HCT116 (cell line): ENCODE measurements at regions not wholly inside any gene's neighbourhood (a gene's known extent, or its start where the extent isn't known, plus 50 kb on each side); places are given as distances from the start of the nearest gene placed in this dataset.

Experiments used
- ATAC-seq: fragments of 200-7000 bp; cut with Tn5 transposase; 2 replicates; pipeline ENCODE4 v1.9.1; 2020; ENCODE audit warnings: mild to moderate bottlenecking, moderate library complexity
- BruUV-seq: library from RNA; stranded (reverse); fragments of 400-500 nt; replicated peaks from 2 replicates; lab custom pipeline; 2021; lab: Mats Ljungman, UMichigan
- CTCF ChIA-PET: fragments of 300-600 bp; sonication (Branson Sonifier 250); formaldehyde crosslinking; loops from one replicate; lab custom pipeline; 2021; ENCODE audit warnings: antibody characterized with exemption; lab: Charles Lee
- POLR2A ChIA-PET: fragments of 300-600, 350-600 bp; sonication (Branson Sonifier 250); formaldehyde crosslinking; loops from one replicate; lab custom pipeline; 2021; ENCODE audit warnings: antibody characterized with exemption; lab: Charles Lee
- RAD21 ChIA-PET, 2 experiments: fragments of 300-600 bp; sonication (Branson Sonifier 250); formaldehyde crosslinking; loops; one replicate each; lab custom pipeline; 2023; ENCODE audit warnings: low total read pairs in 2 of 2; ENCODE audit not compliant: uncharacterized antibody in 2 of 2, unreplicated experiment in 2 of 2, low non-redundant PET in 1 of 2; lab: Charles Lee
- DNase-seq: peaks from one replicate; pipeline ENCODE4 v3.0.0-alpha.2; 2010; ENCODE audit warnings: low read depth, low spot score
- H2AFZ ChIP-seq: fragments of 200-600 bp; shearing (Covaris generic), sonication (generic); 2 replicates; pipeline ENCODE4 v1.6.1; 2017; ENCODE audit warnings: low read depth, mixed run types, mixed read lengths, antibody characterized with exemption, low read length; ENCODE audit not compliant: poor library complexity, severe bottlenecking
- H3K27ac ChIP-seq: 2 replicates; pipeline ENCODE4 v1.5.1; 2012; ENCODE audit warnings: low read depth, low read length
- H3K27me3 ChIP-seq: fragments of 200-600 bp; sonication (generic); 2 replicates; pipeline ENCODE4 v1.6.1; 2016; ENCODE audit warnings: mixed run types, low read length, mixed read lengths; ENCODE audit not compliant: insufficient read depth
- H3K36me3 ChIP-seq, 2 experiments: fragments of 200-500 bp in 1 of 2; fragments of 200-600 bp in 1 of 2; sonication (Bioruptor generic) in 1 of 2; sonication (generic) in 1 of 2; 2 replicates each; pipeline versions ENCODE4 v1.5.1 to v1.6.1; 2014 to 2016; ENCODE audit warnings: low read length in 2 of 2, inconsistent platforms in 1 of 2, mixed read lengths in 1 of 2, mixed run types in 1 of 2; ENCODE audit not compliant: insufficient read depth in 2 of 2, control insufficient read depth in 1 of 2
- H3K4me1 ChIP-seq, 2 experiments: fragments of 200-600 bp in 1 of 2; sonication (generic) in 1 of 2; 2 replicates each; pipeline versions ENCODE4 v1.5.1 to v1.6.1; 2012 to 2017; ENCODE audit warnings: low read length in 2 of 2, inconsistent platforms in 1 of 2, mild to moderate bottlenecking in 1 of 2, mixed read lengths in 1 of 2, mixed run types in 1 of 2, moderate library complexity in 1 of 2; ENCODE audit not compliant: insufficient read depth in 2 of 2, control insufficient read depth in 1 of 2
- H3K4me2 ChIP-seq: fragments of 200-600 bp; sonication (generic); 2 replicates; pipeline ENCODE4 v1.6.1; 2017; ENCODE audit warnings: mixed run types, low read length, mixed read lengths
- H3K4me3 ChIP-seq, 2 experiments: fragments of 200-600 bp in 1 of 2; sonication (generic) in 1 of 2; replicated peaks in 1 of 2; 2 replicates each; pipeline ENCODE4 v1.5.1; 2011 to 2016; ENCODE audit warnings: low read length in 2 of 2, control low read depth in 1 of 2, low read depth in 1 of 2, mild to moderate bottlenecking in 1 of 2, mixed read lengths in 1 of 2, mixed run types in 1 of 2
- H3K79me2 ChIP-seq: fragments of 200-600 bp; sonication (generic); 2 replicates; pipeline ENCODE4 v1.6.1; 2017; ENCODE audit warnings: mild to moderate bottlenecking, mixed run types, low read length, moderate library complexity, mixed read lengths; ENCODE audit not compliant: insufficient read depth
- H3K9ac ChIP-seq: fragments of 200-600 bp; sonication (generic); 2 replicates; pipeline ENCODE4 v1.6.1; 2016; ENCODE audit warnings: low read length, mixed read lengths
- H3K9me2 ChIP-seq: fragments of 200-600 bp; sonication (generic), shearing (Covaris generic); 2 replicates; pipeline ENCODE4 v1.6.1; 2017; ENCODE audit warnings: mixed run types, mild to moderate bottlenecking, moderate library complexity; ENCODE audit not compliant: insufficient read depth
- H3K9me3 ChIP-seq, 2 experiments: fragments of 200-500 bp in 1 of 2; fragments of 200-600 bp in 1 of 2; sonication (Bioruptor generic) in 1 of 2; sonication (generic) in 1 of 2; 2 replicates each; pipeline ENCODE4 v1.6.1; 2014 to 2017; ENCODE audit warnings: low read length in 2 of 2, mixed read lengths in 2 of 2, inconsistent platforms in 1 of 2, low read depth in 1 of 2, mild to moderate bottlenecking in 1 of 2, mixed run types in 1 of 2, moderate library complexity in 1 of 2; ENCODE audit not compliant: control insufficient read depth in 1 of 2, insufficient read depth in 1 of 2
- H4K20me1 ChIP-seq: fragments of 200-600 bp; sonication (generic), shearing (Covaris generic); 2 replicates; pipeline ENCODE4 v1.6.1; 2017; ENCODE audit warnings: mixed run types, mild to moderate bottlenecking, moderate library complexity; ENCODE audit not compliant: insufficient read depth
- ATF3 ChIP-seq: IDR thresholded peaks from 2 replicates; pipeline ENCODE4 v1.6.1; 2012
- CEBPB ChIP-seq: IDR thresholded peaks from 2 replicates; pipeline ENCODE4 v1.6.1; 2012; ENCODE audit warnings: low read depth
- CTCF ChIP-seq, 3 experiments: fragments of 200-600 bp in 1 of 3; sonication (generic) in 1 of 3; IDR thresholded peaks in 2 of 3; conservative IDR thresholded peaks in 1 of 3; 2 replicates each; pipeline ENCODE4 v1.5.1; 2012 to 2017; ENCODE audit warnings: low read depth in 2 of 3, low read length in 2 of 3, antibody characterized with exemption in 1 of 3, borderline replicate concordance in 1 of 3, control low read depth in 1 of 3, mild to moderate bottlenecking in 1 of 3, mixed read lengths in 1 of 3, mixed run types in 1 of 3, moderate library complexity in 1 of 3; ENCODE audit not compliant: insufficient read depth in 1 of 3
- ELF1 ChIP-seq: IDR thresholded peaks from 2 replicates; pipeline ENCODE4 v1.6.1; 2012; ENCODE audit warnings: low read depth, borderline replicate concordance
- EZH2phosphoT487 ChIP-seq: fragments of 200-600 bp; IDR thresholded peaks from 2 replicates; pipeline ENCODE4 v1.6.1; 2018; ENCODE audit warnings: antibody characterized with exemption, borderline replicate concordance
- JUND ChIP-seq: IDR thresholded peaks from 2 replicates; pipeline ENCODE4 v1.6.1; 2012
- MAX ChIP-seq: IDR thresholded peaks from 2 replicates; pipeline ENCODE4 v1.6.1; 2012
- POLR2AphosphoS5 ChIP-seq: IDR thresholded peaks from 2 replicates; pipeline ENCODE4 v1.6.1; 2011; ENCODE audit warnings: mild to moderate bottlenecking, low read depth, low read length, moderate library complexity
- YY1 ChIP-seq: IDR thresholded peaks from 2 replicates; pipeline ENCODE4 v1.6.1; 2011; ENCODE audit warnings: low read length, low read depth, moderate library complexity, mild to moderate bottlenecking; ENCODE audit not compliant: insufficient replicate concordance; ENCODE audit errors: extremely low read depth
- intact Hi-C: fragments of 100-400 bp; cut with micrococcal nuclease; formaldehyde crosslinking; loops from 2 replicates; pipeline ENCODE4 v1.10.0; 2022
- TF ChIP-seq, protein P1 (sequence below): IDR thresholded peaks from 2 replicates; pipeline ENCODE4 v1.6.1; 2011; ENCODE audit warnings: mild to moderate bottlenecking, low read length, moderate library complexity; ENCODE audit not compliant: insufficient replicate concordance; ENCODE audit errors: extremely low read depth

- intact Hi-C loops = no loop called here
- no peaks in the 10 kb centered on the region for H3K9me3 ChIP-seq
- H3K27ac ChIP-seq = no peak overlapping the region
- H3K79me2 ChIP-seq = no peaks in the 10 kb centered on the region
- no peak overlapping the region for H3K9ac ChIP-seq
- H3K9me2 ChIP-seq = no peaks in the 10 kb centered on the region
- ChIA-PET CTCF (no interaction called here), POLR2A (no interaction called here), RAD21 (no interaction called here)
- DNase-seq = no peak
- H3K4me3 ChIP-seq = no peak overlapping the region
- ATAC-seq = no peak
- no TSS peak for BruUV-seq
- no peaks in the 10 kb centered on the region for H4K20me1 ChIP-seq
- no peak overlapping the region for H2AFZ ChIP-seq
- no peak overlapping the region for H3K4me2 ChIP-seq
- no peaks in the 10 kb centered on the region for H3K27me3 ChIP-seq
- H3K36me3 ChIP-seq = no peaks in the 10 kb centered on the region
- TF ChIP-seq POLR2AphosphoS5 (no peak), JUND (no peak), CEBPB (no peak), CTCF (IDR thresholded peaks at IDR 0.05 in 2 of 3, conservative IDR thresholded peaks at IDR 0.05 in 1 of 3; ENCODE audit: borderline replicate concordance in 1 of 3, insufficient read depth in 1 of 3, low read depth in 2 of 3, low read length in 2 of 3) (no peak), MAX (no peak), ELF1 (no peak), ATF3 (no peak), EZH2phosphoT487 (no peak), YY1 (no peak)
- TF ChIP-seq, protein P1, sequence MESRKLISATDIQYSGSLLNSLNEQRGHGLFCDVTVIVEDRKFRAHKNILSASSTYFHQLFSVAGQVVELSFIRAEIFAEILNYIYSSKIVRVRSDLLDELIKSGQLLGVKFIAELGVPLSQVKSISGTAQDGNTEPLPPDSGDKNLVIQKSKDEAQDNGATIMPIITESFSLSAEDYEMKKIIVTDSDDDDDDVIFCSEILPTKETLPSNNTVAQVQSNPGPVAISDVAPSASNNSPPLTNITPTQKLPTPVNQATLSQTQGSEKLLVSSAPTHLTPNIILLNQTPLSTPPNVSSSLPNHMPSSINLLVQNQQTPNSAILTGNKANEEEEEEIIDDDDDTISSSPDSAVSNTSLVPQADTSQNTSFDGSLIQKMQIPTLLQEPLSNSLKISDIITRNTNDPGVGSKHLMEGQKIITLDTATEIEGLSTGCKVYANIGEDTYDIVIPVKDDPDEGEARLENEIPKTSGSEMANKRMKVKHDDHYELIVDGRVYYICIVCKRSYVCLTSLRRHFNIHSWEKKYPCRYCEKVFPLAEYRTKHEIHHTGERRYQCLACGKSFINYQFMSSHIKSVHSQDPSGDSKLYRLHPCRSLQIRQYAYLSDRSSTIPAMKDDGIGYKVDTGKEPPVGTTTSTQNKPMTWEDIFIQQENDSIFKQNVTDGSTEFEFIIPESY = no peak
- H3K4me1 ChIP-seq = no peaks in the 10 kb centered on the region
Observed at GRCh38 chr6:11467364-11467763, 70.2 kb upstream of the TMEM170B start.
